ENCODE measurements at regions not wholly inside any gene's neighbourhood (a gene's known extent, or its start where the extent isn't known, plus 50 kb on each side); places are given as distances from the start of the nearest gene placed in this dataset.

GRCh38 chr1:238377280-238377919 lies 486.7 kb upstream of the ZP4 start:
- no peak for DNase-seq (ENCODE audit: low read depth)
- no peak overlapping the region for H3K4me3 ChIP-seq (ENCODE audit: low read depth, low read length)
- TF ChIP-seq, protein P1, sequence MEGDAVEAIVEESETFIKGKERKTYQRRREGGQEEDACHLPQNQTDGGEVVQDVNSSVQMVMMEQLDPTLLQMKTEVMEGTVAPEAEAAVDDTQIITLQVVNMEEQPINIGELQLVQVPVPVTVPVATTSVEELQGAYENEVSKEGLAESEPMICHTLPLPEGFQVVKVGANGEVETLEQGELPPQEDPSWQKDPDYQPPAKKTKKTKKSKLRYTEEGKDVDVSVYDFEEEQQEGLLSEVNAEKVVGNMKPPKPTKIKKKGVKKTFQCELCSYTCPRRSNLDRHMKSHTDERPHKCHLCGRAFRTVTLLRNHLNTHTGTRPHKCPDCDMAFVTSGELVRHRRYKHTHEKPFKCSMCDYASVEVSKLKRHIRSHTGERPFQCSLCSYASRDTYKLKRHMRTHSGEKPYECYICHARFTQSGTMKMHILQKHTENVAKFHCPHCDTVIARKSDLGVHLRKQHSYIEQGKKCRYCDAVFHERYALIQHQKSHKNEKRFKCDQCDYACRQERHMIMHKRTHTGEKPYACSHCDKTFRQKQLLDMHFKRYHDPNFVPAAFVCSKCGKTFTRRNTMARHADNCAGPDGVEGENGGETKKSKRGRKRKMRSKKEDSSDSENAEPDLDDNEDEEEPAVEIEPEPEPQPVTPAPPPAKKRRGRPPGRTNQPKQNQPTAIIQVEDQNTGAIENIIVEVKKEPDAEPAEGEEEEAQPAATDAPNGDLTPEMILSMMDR (IDR thresholded peaks at IDR 0.05; ENCODE audit: low read depth, low read length, missing control alignments) = no peak

DNA sequence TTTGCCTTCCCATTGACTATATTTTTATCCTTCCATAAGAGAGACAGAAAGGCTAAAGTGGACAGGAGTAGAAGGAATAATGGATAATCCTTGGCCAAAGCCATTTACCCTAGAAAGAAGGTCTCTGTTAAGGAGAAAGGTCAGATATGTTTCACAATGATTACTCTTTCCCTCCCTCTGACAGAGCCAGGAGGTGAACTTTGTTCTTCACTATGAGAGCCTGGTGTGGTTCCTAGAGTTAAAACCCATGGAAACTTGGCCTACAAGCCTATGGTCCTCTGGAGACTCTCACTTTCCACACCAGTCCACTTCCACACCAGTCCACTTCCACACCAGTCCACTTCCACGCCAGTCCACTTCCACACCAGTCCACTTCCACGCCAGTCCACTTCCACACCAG lies 479.9 kb upstream of the ZP4 start:
- H3K4me3 ChIP-seq (ENCODE audit: low read depth, low read length) = no peak overlapping the region
- no peak for DNase-seq (ENCODE audit: low read depth)

GRCh38 chr1:238364214-238364892 lies 473.6 kb upstream of the ZP4 start:
- TF ChIP-seq, protein P1 (IDR thresholded peaks at IDR 0.05; ENCODE audit: low read depth, low read length, missing control alignments) = no peak
- no peak overlapping the region for H3K4me3 ChIP-seq (ENCODE audit: low read depth, low read length)
- DNase-seq (ENCODE audit: low read depth) = no peak

More for the DNA sequence above, 479.9 kb upstream of the ZP4 start:
- TF ChIP-seq, protein P1 (IDR thresholded peaks at IDR 0.05; ENCODE audit: low read depth, low read length, missing control alignments) = no peak

GRCh38 chr1:238360474-238360873 lies 469.8 kb upstream of the ZP4 start:
- TF ChIP-seq, protein P1 (IDR thresholded peaks at IDR 0.05; ENCODE audit: low read depth, low read length, missing control alignments) = no peak
- H3K4me3 ChIP-seq (ENCODE audit: low read depth, low read length) = no peak overlapping the region
- no peak for DNase-seq (ENCODE audit: low read depth)

- TF ChIP-seq, protein P1 (IDR thresholded peaks at IDR 0.05; ENCODE audit: low read depth, low read length, missing control alignments) = no peak
- H3K4me3 ChIP-seq (ENCODE audit: low read depth, low read length) = no peak overlapping the region
- no peak for DNase-seq (ENCODE audit: low read depth)
Measured at GRCh38 chr1:238350471-238350870, 459.7 kb upstream of the ZP4 start.

DNA sequence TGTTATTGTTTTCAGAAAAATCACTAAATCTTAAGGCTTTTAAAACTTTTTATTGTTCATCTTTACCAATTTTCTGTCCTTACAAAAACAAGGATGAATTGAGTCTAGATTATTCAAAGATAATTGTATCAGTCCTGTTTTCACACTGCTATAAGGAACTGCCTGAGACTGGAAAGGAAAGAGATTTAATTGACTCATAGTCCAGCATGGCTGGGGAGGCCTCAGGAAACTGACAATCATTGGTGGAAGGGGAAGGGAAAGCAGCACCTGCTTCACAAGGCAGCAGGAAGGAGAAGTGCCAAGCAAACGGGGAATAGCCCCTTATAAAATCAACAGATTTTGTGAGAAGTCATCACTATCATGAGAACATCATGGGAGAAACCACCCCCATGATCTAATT lies 455.6 kb upstream of the ZP4 start:
- no peak overlapping the region for H3K4me3 ChIP-seq (ENCODE audit: low read depth, low read length)
- TF ChIP-seq, protein P1 (IDR thresholded peaks at IDR 0.05; ENCODE audit: low read depth, low read length, missing control alignments) = no peak
- no peak for DNase-seq (ENCODE audit: low read depth)

DNA sequence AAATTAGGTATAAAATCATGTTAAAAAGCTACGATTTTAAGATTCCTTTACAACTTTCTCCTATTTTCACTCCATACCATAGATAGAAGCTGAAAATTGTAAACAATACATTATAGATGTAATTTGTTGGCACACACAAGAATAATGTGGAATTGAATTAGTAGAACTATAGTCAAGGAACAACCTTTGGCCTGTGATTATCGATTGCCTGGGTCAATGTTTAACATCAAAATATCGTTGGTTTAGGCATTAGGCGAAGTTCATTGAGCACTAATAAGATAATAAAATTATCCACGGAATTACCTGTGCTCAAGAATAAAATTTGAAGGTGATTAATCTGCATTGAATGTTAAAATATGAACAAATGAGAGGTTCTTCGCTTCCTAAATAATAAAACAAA lies 455.1 kb upstream of the ZP4 start:
- H3K4me3 ChIP-seq (ENCODE audit: low read depth, low read length) = no peak overlapping the region
- TF ChIP-seq, protein P1 (IDR thresholded peaks at IDR 0.05; ENCODE audit: low read depth, low read length, missing control alignments) = no peak

More for the DNA sequence above, 455.1 kb upstream of the ZP4 start:
- DNase-seq (ENCODE audit: low read depth) = no peak
